PFSK-1 (cell line): ENCODE measurements at regions not wholly inside any gene's neighbourhood (a gene's known extent, or its start where the extent isn't known, plus 50 kb on each side); places are given as distances from the start of the nearest gene placed in this dataset.

ENCODE experiments used
- FOXP2 ChIP-seq: optimal IDR thresholded peaks from 2 replicates; pipeline ENCODE3; 2011; ENCODE audit warnings: borderline replicate concordance, control low read depth, inconsistent platforms; ENCODE audit not compliant: insufficient read depth; ENCODE audit errors: extremely low read length, extremely low read depth
- POLR2AphosphoS5 ChIP-seq: IDR thresholded peaks from 2 replicates; pipeline ENCODE4 v1.6.1; 2012; ENCODE audit warnings: low read depth, mild to moderate bottlenecking, control low read depth, low read length, moderate library complexity
- SIN3A ChIP-seq: IDR thresholded peaks from 2 replicates; pipeline ENCODE4 v1.6.1; 2012; ENCODE audit warnings: mild to moderate bottlenecking, low read length, moderate library complexity, borderline replicate concordance; ENCODE audit not compliant: insufficient read depth
- TAF1 ChIP-seq: IDR thresholded peaks from 2 replicates; pipeline ENCODE4 v1.6.1; 2012; ENCODE audit warnings: low read length, control low read depth, borderline replicate concordance; ENCODE audit not compliant: insufficient read depth
- TF ChIP-seq, protein P1 (sequence below), 2 experiments: IDR thresholded peaks; 2 replicates each; pipeline versions ENCODE4 v1.6.1 to v1.8.0; 2011 to 2012; ENCODE audit warnings: low read depth in 2 of 2, low read length in 2 of 2, control low read depth in 1 of 2, inconsistent platforms in 1 of 2, mild to moderate bottlenecking in 1 of 2, moderate library complexity in 1 of 2; ENCODE audit not compliant: insufficient read depth in 1 of 2

DNA sequence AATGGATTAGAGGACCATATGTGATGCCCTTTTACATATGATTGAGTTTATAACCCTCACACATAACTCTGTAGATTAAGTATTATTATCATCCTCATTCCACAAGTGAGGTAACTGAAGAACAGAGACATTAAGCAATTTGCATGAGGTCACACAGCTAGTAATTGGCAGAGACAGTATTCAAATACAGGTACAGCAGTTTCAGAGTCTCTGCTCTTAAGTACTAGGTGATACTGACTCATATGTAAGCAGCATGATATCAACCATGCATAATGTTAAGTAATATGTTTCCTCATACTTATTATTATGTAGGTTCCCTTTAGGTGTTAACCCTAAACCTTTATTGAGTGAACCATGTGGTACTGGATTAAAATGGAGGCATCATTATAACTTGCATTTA, 1562.4 kb upstream of the RAG2 start:
- TF ChIP-seq FOXP2 (no peak), POLR2AphosphoS5 (no peak), SIN3A (no peak), TAF1 (no peak)
- TF ChIP-seq, protein P1, sequence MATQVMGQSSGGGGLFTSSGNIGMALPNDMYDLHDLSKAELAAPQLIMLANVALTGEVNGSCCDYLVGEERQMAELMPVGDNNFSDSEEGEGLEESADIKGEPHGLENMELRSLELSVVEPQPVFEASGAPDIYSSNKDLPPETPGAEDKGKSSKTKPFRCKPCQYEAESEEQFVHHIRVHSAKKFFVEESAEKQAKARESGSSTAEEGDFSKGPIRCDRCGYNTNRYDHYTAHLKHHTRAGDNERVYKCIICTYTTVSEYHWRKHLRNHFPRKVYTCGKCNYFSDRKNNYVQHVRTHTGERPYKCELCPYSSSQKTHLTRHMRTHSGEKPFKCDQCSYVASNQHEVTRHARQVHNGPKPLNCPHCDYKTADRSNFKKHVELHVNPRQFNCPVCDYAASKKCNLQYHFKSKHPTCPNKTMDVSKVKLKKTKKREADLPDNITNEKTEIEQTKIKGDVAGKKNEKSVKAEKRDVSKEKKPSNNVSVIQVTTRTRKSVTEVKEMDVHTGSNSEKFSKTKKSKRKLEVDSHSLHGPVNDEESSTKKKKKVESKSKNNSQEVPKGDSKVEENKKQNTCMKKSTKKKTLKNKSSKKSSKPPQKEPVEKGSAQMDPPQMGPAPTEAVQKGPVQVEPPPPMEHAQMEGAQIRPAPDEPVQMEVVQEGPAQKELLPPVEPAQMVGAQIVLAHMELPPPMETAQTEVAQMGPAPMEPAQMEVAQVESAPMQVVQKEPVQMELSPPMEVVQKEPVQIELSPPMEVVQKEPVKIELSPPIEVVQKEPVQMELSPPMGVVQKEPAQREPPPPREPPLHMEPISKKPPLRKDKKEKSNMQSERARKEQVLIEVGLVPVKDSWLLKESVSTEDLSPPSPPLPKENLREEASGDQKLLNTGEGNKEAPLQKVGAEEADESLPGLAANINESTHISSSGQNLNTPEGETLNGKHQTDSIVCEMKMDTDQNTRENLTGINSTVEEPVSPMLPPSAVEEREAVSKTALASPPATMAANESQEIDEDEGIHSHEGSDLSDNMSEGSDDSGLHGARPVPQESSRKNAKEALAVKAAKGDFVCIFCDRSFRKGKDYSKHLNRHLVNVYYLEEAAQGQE (IDR thresholded peaks at IDR 0.05; ENCODE audit: insufficient read depth in 1 of 2, low read depth in 2 of 2, low read length in 2 of 2) = no peak

DNA sequence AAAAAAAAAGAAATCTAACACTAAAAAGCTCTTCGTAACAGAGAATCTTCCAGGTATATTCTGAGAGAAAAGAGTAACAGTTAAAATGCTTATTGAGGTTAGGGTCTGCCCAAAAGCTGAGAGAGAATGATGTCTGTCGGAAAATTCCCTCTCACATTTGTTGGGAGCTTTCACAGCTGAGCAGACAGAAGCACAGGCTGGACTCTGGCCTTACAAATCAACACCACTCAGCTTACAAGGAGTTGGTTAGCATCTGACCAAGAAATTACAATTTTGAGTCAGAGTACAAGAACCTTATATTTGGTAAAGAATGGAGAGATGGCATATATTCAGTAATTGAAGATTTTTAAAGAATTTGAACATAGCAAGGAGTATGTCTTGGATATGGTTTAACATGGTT, 1561.0 kb upstream of the RAG2 start:
- TF ChIP-seq POLR2AphosphoS5 (no peak), TAF1 (no peak), FOXP2 (no peak), SIN3A (no peak)
- TF ChIP-seq, protein P1 (IDR thresholded peaks at IDR 0.05; ENCODE audit: insufficient read depth in 1 of 2, low read depth in 2 of 2, low read length in 2 of 2) = no peak

DNA sequence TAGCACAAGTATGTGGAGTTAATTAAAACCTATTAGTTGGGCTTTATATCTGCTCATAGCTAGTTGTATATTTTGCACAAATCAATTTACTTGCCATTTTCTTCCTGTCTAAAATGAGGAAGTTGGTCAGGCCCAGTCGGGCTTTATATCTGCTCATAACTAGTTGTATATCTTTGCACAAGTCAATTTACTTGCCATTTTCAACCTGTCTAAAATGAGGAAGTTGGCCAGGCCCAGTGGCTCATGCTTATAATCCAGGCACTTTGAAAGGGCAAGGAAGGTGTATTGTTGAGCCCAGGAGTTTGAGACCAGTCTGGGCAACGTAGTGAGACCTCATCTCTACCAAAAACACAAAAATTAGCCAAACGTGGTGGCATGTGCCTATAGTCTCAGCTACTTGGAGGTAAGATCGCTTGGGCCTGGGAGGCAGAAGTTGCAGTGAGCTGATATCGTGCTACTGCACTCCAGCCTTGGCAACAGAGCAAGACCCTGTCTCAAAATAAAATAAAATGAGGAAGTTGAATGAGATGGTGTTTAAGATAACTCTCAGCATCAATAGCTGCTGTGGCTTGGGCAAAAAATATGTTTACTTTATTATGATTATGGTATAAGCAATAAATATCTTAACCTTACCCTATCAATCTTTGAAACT, 1558.6 kb upstream of the RAG2 start:
- TF ChIP-seq POLR2AphosphoS5 = no peak
- no peak for TF ChIP-seq SIN3A
- TF ChIP-seq FOXP2 = no peak
- no peak for TF ChIP-seq TAF1
- TF ChIP-seq, protein P1 (IDR thresholded peaks at IDR 0.05; ENCODE audit: insufficient read depth in 1 of 2, low read depth in 2 of 2, low read length in 2 of 2) = no peak

DNA sequence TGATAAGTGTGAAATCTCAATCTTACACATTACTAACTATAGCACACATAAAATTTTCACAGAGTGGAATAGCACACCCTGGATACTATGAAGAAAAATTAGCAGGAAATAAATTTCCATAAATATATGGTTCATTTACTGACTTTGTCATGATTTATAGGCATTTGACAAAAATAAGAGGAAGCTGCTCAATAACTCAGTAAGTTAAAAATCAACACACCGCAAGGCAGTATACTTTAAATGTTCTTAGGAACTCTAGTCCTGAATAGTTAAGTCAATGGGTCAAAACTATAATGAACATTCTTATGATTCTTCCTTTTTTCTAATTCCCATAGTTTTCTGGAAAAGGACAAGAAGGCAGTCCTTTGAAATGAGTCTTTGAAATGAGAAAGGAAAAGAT, 1557.8 kb upstream of the RAG2 start:
- TF ChIP-seq FOXP2 = no peak
- TF ChIP-seq, protein P1 (IDR thresholded peaks at IDR 0.05; ENCODE audit: insufficient read depth in 1 of 2, low read depth in 2 of 2, low read length in 2 of 2) = no peak
- no peak for TF ChIP-seq SIN3A
- TF ChIP-seq POLR2AphosphoS5 = no peak
- TF ChIP-seq TAF1 = no peak
